HEK293T (cell line): ENCODE measurements at regions not wholly inside any gene's neighbourhood (a gene's known extent, or its start where the extent isn't known, plus 50 kb on each side); places are given as distances from the start of the nearest gene placed in this dataset.

Source experiments
- BHLHE40 ChIP-seq: fragments of 450-650 bp; IDR thresholded peaks from 2 replicates; pipeline ENCODE4 v1.6.1; 2016; ENCODE audit warnings: mild to moderate bottlenecking, moderate library complexity, borderline replicate concordance
- CTBP1 ChIP-seq: fragments of 450-650 bp; IDR thresholded peaks from 2 replicates; pipeline ENCODE4 v1.6.1; 2016; ENCODE audit warnings: borderline replicate concordance
- SUZ12 ChIP-seq: fragments of 450-650 bp; IDR thresholded peaks from 2 replicates; pipeline ENCODE4 v1.6.1; 2016; ENCODE audit warnings: mild to moderate bottlenecking
- TARDBP ChIP-seq: fragments of 450-650 bp; IDR thresholded peaks from 2 replicates; pipeline ENCODE4 v1.6.1; 2016
- ZNF384 ChIP-seq: fragments of 450-650 bp; IDR thresholded peaks from 2 replicates; pipeline ENCODE4 v1.6.1; 2016
- TF ChIP-seq, protein P1 (sequence below): fragments of 450-650 bp; IDR thresholded peaks from 2 replicates; pipeline ENCODE4 v1.6.1; 2016

DNA sequence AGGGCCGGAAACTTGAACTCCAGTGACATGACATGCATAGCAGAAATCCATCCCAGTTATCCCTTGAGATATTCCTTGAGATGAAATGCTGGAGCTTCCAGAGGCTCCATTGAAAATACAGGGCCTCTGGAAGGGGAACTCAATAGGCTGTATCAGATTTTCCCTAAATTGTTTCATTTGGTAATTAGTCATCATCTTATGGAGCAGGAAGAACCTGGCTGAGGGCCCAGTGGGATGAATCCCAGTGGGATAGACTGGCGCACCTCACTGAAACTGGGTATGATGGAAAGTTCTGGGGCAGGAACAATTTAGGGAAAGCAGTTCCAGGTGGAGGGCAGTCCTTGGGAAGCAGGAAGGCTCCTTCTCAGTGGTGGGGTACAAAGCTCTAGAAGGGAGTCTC is 307.8 kb upstream of the DIPK2B start:
- no peak for TF ChIP-seq CTBP1
- TF ChIP-seq ZNF384 = no peak
- TF ChIP-seq BHLHE40 = no peak
- TF ChIP-seq, protein P1, sequence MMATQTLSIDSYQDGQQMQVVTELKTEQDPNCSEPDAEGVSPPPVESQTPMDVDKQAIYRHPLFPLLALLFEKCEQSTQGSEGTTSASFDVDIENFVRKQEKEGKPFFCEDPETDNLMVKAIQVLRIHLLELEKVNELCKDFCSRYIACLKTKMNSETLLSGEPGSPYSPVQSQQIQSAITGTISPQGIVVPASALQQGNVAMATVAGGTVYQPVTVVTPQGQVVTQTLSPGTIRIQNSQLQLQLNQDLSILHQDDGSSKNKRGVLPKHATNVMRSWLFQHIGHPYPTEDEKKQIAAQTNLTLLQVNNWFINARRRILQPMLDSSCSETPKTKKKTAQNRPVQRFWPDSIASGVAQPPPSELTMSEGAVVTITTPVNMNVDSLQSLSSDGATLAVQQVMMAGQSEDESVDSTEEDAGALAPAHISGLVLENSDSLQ = no peak
- no peak for TF ChIP-seq TARDBP
- TF ChIP-seq SUZ12 = no peak
